Anterior cingulate cortex (tissue), 58 donors: ENCODE measurements at regions not wholly inside any gene's neighbourhood (a gene's known extent, or its start where the extent isn't known, plus 50 kb on each side); places are given as distances from the start of the nearest gene placed in this dataset.
"Not testable (repeated sequence)": the region's sequence is repeated elsewhere in the genome, so short reads cannot be mapped to it uniquely, and the experiment has no call there.

Experiments used
- DNase-seq, 58 donors: peaks; one replicate each; lab custom pipeline; 2025; lab: John Stamatoyannopoulos, UW

- peak in 3 of 58 donors; percentile 5 to 22 (median 18) for DNase-seq
Measured at GRCh38 chr17:77287432-77288068, 146.8 kb downstream of the SEC14L1 start.

DNA sequence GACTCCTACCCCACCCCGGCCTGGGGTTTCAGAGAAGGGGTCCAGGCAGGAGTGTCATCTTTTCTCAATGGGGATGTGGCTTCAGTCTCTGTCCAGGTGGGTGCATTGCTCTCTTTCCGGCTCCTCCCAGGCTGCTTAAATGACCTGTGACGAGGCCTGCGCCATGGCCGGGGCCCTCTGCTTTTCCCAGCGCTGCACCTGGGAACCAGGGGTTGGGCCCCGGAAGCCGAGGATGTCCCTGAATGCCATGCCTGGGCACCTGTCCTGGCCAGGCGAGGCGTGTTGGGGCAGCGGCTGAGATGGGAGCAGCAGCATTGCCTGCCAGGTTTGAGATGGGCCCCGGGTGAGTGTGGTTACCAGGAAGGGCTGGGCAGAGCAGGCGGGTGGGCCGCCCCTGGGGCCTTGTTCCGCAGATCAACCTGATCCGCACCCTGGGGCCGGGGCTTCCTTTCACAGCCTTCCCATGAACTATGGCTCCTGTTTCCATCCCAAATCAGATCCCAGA, 147.4 kb downstream of the SEC14L1 start:
- no peak for DNase-seq

DNA sequence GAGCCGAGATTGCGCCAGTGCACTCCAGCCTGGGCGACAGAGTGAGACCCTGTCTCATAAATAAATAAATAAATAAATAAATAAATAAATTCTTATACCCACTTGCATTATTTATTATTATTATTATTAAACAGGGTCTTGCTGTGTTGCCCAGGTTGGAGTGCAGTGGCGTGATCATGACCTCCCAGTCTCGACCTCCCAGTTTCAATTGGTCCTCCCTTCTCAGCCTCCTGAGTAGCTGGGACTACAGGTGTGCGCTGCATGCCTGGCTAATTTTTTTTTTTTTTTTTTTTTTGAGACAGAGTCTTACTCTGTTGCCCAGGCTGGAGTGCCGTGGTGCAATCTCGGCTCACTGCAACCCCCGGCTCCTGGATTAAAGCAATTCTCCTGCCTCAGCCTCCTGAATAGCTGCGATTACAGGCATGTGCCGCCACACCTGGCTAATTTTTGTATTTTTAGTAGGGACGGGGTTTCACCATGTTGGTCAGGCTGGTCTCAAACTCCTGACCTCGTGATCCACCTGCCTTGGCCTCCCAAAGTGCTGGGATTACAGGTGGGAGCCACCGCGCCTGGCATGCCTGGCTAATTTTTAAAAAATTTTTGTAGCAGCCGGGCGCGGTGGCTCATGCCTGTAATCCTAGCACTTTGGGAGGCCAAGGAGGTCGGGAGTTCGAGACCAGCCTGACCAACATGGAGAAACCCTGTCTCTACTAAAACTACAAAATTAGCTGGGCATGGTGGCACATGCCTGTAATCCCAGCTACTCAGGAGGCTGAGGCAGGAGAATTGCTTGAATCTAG, 150.2 kb downstream of the SEC14L1 start:
- not testable (repeated sequence) for DNase-seq

GRCh38 chr17:77291591-77292386, 151.0 kb downstream of the SEC14L1 start:
- no peak for DNase-seq

- DNase-seq: no peak
Measured at GRCh38 chr17:77294761-77295160, 154.0 kb downstream of the SEC14L1 start.

DNA sequence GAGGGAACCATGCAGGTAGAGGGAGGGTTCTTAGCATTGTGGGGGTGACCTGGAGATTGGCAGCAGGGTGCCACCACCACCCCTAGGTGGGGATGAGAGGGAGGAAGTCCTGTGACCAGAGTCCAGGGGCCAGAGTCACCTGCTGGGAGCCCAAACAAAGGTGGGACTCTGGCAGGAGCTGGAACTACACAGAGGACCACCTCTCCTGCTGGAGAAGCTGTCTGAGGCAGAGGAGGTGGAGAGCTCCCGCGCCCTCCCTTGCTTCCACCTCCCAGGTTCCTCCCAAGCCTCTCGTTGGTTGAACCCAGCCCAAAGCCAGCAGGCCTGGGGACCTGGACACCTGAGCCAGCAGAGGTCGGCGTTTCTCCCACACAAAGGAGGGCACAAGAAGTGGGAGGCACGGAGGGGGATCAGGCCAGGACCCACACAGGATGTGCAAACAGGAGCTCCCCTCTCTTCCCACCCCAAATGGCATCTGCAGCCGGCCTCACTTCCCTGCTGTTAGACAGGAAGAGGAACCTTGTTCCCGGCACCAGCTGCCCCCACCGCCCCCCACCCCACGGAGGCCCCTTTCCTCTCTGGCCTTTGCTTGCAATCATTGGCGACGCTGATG, 154.6 kb downstream of the SEC14L1 start:
- DNase-seq: no peak

- no peak for DNase-seq
Measured at GRCh38 chr17:77296769-77297409, 156.1 kb downstream of the SEC14L1 start.

DNA sequence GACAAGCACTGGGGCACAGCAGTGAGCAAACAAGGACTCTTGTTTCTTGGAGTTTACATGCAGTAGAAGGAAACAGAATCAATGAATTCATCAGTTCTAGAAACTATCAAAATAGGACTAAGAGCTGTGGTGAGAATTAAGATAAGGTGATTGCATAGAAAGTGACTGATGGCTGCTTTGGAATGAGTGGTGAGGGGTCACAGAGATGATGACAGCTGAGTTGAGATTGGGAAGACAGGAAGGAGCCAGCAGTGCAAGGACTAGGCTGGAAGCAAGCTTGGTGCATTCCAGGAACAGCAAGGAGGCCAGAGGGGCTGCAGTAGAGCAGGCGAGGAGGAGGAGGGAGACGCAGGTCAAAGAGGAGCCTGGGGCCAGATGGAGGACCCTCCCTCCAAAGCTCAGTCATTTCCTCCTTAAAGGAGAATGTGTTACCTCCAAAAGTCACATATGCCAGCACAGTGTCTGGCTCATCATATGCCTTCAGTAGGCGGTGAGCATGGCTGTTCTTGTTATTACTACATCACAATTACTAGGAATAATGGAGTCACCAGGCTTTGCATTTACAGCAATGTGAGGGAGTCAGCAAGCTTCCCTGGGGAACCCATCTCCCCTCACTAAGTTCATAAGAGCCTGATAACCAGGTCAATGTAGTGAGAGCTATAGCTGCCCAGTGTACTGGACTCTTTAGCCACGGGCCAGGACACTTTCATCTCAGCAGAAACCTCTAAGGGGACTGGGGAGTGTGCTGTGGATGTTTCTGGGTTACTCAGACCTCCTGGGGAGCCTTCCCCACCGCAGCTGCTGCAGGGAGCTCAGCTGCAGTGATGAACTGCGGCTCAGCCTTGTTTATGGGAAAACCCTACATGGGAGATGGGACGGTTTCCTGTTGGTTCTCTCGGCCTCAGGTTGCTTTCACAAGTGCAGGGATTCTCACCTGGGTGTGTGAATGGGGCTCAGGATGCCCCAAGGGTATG, 157.2 kb downstream of the SEC14L1 start:
- DNase-seq: no peak

DNA sequence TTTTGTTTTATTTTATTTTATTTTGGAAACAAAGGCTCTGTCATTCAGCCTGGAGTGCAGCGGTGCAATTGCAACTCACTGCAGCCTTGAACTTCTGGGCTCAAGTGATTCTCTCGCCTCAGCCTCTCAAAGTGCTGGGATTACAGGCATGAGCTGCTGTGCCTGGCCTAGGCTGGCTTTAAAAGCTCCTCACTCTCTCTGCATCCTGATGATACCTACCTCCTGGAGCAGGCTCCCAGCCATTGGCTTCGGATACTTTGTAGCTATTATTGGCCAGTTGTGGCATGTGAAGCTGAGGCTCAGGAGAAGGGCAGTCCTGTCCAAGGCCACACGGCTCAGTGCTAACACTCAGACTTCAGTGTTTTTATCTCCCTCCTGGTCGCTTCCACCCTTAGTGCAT, 158.0 kb downstream of the SEC14L1 start:
- DNase-seq: no peak

GRCh38 chr17:77299256-77300015, 158.7 kb downstream of the SEC14L1 start:
- DNase-seq: no peak

DNA sequence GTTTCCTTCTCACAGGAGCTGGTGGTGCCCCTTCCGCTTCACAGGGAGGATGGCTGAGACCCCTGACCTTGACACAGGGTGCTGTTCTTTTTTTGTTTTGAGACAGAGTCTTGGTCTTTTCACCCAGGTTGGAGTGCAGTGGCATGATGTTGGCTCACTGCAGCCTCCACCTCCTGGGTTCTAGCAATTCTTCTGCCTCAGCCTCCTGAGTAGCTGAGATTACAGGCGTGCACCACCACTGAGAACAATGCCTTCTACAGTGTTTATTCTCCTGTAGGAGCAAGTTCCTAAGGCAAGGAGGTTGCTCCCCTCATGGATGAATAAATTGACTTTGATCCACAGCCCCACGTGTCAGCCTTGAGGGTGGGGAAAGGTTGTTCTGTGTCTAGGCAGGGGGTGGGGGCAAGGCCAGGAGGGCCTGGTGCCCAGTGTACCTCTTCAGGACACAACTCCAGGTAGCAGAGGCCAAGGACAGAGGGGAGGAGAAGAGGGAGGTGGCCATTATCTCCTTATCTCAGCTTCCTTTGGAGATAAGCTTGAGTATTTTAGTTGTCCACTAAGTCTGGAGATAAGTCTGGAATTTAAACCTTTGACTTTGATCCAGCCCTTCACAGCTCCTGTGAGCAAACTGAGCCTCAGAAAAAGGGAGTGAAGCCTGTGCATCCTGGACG, 159.4 kb downstream of the SEC14L1 start:
- DNase-seq: no peak

GRCh38 chr17:77301694-77302266, 161.0 kb downstream of the SEC14L1 start:
- no peak for DNase-seq

GRCh38 chr17:77302682-77303081, 161.9 kb downstream of the SEC14L1 start:
- DNase-seq: no peak

GRCh38 chr17:77303620-77304019, 162.9 kb downstream of the SEC14L1 start:
- DNase-seq: no peak

DNA sequence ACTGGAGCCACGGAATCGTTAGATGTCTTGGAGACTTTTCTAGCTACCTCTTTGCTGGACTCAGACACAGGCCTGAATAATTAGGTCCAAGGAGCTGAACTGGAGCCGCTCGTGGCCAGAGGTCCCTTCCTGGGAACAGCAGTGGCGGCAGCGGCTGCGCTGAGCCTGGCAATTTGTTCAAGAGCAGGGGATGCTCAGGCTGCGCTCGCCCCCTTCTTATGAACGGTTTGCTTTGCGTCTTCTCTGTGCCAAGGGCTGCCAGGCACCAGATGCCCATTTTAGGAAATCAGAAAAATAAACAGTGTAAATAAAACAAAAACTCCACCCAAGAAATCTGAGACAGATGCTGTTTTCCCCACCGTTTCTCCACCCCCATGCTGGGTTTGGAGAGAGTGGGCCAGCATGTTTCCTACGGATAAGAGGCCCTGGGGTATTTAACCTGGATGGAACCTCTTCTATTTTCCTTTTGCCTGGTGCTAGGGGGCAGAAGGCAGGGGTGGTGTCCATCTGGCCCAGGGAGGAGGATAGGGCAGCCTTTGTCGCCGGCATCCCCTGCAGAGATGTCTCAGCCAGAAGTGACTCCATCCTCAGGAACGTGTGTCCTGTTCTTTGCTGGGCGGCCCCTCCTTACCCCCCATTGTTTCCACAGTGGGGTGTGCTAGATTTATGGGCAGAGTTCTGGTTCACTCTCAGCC, 163.4 kb downstream of the SEC14L1 start:
- DNase-seq: no peak

DNA sequence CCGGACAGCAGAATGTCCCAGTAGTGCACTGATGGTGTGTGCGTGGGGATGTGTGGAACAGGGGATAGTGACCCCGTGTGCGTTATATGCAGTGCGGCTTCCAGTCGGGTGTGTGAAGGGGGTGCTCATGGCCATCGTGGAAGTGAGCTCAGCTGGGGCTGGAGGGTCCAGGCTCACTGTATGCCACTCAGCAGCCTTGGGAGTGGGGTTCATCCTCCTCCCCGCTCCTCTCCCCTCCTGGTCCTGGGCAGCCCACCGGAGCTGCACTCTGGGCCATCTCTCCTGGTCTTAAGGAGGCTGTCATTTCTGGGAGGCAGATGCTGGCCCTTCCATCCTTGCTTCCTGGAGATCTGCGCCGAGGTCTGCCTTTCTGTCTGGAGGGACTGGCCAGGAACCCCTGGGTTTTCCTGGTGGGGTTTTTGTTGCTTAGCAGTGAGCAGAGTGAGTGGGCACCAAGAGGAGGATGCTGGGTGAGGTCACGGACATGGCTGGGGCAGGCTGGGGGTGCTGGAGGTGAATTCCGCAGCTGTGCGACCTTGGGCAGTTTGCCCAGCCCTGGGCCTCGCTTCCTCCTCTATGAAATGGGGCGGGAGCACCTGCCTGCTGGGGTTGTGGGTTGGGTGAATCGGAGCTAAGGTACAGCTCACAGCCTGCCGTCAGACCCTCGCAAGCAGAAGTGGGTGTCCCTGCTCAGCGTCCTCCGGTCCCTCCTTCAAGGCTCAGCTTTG, 164.1 kb downstream of the SEC14L1 start:
- DNase-seq: no peak
